ENCODE measurements at regions not wholly inside any gene's neighbourhood (a gene's known extent, or its start where the extent isn't known, plus 50 kb on each side); places are given as distances from the start of the nearest gene placed in this dataset.

DNA sequence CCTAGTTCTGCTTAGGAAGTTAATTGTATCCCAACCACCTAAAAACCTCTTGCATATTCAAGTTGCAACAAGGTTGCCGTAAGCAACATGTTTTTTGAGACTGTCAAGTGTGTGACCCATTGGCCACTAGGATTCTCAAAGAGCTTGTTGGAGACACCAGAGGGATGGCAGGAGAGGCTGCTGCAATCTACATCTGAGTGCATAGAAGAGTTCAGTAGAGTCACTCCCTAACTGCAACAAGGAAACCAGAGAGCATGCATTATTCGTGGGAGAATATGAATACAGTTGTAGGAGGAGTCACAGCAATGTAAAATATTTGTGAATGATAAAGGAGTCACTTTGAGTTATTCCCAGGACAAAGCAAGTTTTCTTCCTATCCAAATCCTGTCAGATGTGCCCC is 538.6 kb downstream of the TNS3 start (continued):
- TF ChIP-seq, protein P1, sequence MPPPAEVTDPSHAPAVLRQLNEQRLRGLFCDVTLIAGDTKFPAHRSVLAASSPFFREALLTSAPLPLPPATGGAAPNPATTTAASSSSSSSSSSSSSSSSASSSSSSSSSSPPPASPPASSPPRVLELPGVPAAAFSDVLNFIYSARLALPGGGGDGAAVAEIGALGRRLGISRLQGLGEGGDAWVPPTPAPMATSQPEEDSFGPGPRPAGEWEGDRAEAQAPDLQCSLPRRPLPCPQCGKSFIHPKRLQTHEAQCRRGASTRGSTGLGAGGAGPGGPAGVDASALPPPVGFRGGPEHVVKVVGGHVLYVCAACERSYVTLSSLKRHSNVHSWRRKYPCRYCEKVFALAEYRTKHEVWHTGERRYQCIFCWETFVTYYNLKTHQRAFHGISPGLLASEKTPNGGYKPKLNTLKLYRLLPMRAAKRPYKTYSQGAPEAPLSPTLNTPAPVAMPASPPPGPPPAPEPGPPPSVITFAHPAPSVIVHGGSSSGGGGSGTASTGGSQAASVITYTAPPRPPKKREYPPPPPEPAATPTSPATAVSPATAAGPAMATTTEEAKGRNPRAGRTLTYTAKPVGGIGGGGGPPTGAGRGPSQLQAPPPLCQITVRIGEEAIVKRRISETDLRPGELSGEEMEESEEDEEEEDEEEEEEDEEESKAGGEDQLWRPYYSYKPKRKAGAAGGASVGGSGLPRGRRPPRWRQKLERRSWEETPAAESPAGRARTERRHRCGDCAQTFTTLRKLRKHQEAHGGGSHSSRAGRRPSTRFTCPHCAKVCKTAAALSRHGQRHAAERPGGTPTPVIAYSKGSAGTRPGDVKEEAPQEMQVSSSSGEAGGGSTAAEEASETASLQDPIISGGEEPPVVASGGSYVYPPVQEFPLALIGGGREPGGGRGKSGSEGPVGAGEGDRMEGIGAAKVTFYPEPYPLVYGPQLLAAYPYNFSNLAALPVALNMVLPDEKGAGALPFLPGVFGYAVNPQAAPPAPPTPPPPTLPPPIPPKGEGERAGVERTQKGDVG (CRISPR knock-in tag; IDR thresholded peaks at IDR 0.05) = no peak
- TF ChIP-seq IKZF2 (IDR thresholded peaks at IDR 0.05) (no peak), SREBF2 (IDR thresholded peaks at IDR 0.05; ENCODE audit: low read length) (no peak), PAX8 (IDR thresholded peaks at IDR 0.05) (no peak), NFIC (IDR thresholded peaks at IDR 0.05; ENCODE audit: low read depth, low read length) (no peak)
- TF ChIP-seq, protein P2, sequence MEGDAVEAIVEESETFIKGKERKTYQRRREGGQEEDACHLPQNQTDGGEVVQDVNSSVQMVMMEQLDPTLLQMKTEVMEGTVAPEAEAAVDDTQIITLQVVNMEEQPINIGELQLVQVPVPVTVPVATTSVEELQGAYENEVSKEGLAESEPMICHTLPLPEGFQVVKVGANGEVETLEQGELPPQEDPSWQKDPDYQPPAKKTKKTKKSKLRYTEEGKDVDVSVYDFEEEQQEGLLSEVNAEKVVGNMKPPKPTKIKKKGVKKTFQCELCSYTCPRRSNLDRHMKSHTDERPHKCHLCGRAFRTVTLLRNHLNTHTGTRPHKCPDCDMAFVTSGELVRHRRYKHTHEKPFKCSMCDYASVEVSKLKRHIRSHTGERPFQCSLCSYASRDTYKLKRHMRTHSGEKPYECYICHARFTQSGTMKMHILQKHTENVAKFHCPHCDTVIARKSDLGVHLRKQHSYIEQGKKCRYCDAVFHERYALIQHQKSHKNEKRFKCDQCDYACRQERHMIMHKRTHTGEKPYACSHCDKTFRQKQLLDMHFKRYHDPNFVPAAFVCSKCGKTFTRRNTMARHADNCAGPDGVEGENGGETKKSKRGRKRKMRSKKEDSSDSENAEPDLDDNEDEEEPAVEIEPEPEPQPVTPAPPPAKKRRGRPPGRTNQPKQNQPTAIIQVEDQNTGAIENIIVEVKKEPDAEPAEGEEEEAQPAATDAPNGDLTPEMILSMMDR (IDR thresholded peaks at IDR 0.05 in 2 of 3, conservative IDR thresholded peaks at IDR 0.05 in 1 of 3; ENCODE audit: control insufficient read depth in 2 of 3, extremely low read depth in 1 of 3, insufficient read depth in 1 of 3, low read depth in 3 of 3, low read length in 3 of 3) = no peak

DNA sequence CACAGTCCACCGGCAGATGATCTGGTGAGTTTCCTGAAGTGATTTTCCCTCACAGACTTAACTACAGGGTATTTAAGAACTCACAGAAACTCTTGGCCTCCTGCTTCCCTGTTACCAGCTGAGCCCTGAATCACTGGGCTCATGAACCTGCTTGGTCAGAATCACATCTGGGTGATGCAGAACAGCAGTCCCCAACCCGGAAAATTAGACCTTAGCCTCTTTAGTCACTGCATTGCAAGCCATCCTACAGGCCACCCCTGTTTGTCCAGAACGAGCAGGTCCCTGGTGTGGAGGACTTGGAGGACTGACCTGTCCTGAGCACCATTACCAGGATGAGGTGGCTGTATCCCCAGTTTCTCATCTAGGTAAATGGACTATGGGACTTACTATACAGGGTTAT is 539.2 kb downstream of the TNS3 start:
- Histone ChIP-seq H2AFZ (ENCODE audit: control insufficient read depth, low read depth, low read length) (no peak overlapping the region), H3K9ac (ENCODE audit: control insufficient read depth, insufficient read depth, low read length) (no peak overlapping the region), H4K20me1 (ENCODE audit: control insufficient read depth, insufficient read depth) (no peaks in the 10 kb centered on the region), H3K79me2 (ENCODE audit: control insufficient read depth, insufficient read depth, low read length) (no peaks in the 10 kb centered on the region), H3K27ac (ENCODE audit: control insufficient read depth, insufficient read depth) (no peak overlapping the region), H3K9me3 (replicated peaks; ENCODE audit: control insufficient read depth, insufficient read depth, low read length) (no peaks in the 10 kb centered on the region), H3K36me3 (ENCODE audit: control insufficient read depth in 2 of 2, insufficient read depth in 2 of 2, low read length in 1 of 2) (no peaks in the 10 kb centered on the region), H3K4me3 (no peak overlapping the region), H3K27me3 (replicated peaks in 1 of 2; ENCODE audit: control insufficient read depth in 2 of 2, insufficient read depth in 2 of 2, low read length in 1 of 2) (no peaks in the 10 kb centered on the region), H3K4me2 (ENCODE audit: control insufficient read depth, insufficient read depth) (no peak overlapping the region), H3K4me1 (ENCODE audit: control insufficient read depth, insufficient read depth, low read length) (no peaks in the 10 kb centered on the region)
- ChIA-PET CTCF (interaction anchor here (0.5 kb wide), 1 partner anchor 13 kb away, joined by 3 read pairs; no protein-coding TSS in a partner anchor), RAD21 (ENCODE audit: unreplicated experiment) (no interaction called here), POLR2A (no interaction called here), SMC1A (ENCODE audit: uncharacterized antibody, unreplicated experiment) (no interaction called here)
- ATAC-seq = no peak
- FAIRE-seq = no peak
- 16% methylated on average over 3 of the region's 3 CpGs for WGBS (ENCODE audit: insufficient coverage, insufficient replicate concordance, low lambda C conversion rate, missing lambda C conversion rate)
- BruUV-seq (replicated peaks) = no TSS peak
- no peak for DNase-seq (ENCODE audit: low read depth, low spot score)
- intact Hi-C loops (cut with micrococcal nuclease; ENCODE audit: unreplicated experiment) (no loop called here), in situ Hi-C loops (cut with MboI) (no loop called here)
- TF ChIP-seq YBX1 (IDR thresholded peaks at IDR 0.05) (no peak), SIN3A (IDR thresholded peaks at IDR 0.05; ENCODE audit: low read depth, low read length) (no peak), MXI1 (IDR thresholded peaks at IDR 0.05; ENCODE audit: low read depth, low read length) (no peak), HDAC6 (IDR thresholded peaks at IDR 0.05; ENCODE audit: unreplicated experiment) (no peak), BMI1 (IDR thresholded peaks at IDR 0.05; ENCODE audit: borderline replicate concordance) (no peak)
- TF ChIP-seq, protein P3, sequence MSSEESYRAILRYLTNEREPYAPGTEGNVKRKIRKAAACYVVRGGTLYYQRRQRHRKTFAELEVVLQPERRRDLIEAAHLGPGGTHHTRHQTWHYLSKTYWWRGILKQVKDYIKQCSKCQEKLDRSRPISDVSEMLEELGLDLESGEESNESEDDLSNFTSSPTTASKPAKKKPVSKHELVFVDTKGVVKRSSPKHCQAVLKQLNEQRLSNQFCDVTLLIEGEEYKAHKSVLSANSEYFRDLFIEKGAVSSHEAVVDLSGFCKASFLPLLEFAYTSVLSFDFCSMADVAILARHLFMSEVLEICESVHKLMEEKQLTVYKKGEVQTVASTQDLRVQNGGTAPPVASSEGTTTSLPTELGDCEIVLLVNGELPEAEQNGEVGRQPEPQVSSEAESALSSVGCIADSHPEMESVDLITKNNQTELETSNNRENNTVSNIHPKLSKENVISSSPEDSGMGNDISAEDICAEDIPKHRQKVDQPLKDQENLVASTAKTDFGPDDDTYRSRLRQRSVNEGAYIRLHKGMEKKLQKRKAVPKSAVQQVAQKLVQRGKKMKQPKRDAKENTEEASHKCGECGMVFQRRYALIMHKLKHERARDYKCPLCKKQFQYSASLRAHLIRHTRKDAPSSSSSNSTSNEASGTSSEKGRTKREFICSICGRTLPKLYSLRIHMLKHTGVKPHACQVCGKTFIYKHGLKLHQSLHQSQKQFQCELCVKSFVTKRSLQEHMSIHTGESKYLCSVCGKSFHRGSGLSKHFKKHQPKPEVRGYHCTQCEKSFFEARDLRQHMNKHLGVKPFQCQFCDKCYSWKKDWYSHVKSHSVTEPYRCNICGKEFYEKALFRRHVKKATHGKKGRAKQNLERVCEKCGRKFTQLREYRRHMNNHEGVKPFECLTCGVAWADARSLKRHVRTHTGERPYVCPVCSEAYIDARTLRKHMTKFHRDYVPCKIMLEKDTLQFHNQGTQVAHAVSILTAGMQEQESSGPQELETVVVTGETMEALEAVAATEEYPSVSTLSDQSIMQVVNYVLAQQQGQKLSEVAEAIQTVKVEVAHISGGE (CRISPR knock-in tag; IDR thresholded peaks at IDR 0.05) = no peak
